Activated CD4-positive, alpha-beta T cell treated with anti-CD3 and anti-CD28 coated beads for 36 hours (primary cell): ENCODE measurements at regions not wholly inside any gene's neighbourhood (a gene's known extent, or its start where the extent isn't known, plus 50 kb on each side); places are given as distances from the start of the nearest gene placed in this dataset.
"Not testable (repeated sequence)": the region's sequence is repeated elsewhere in the genome, so short reads cannot be mapped to it uniquely, and the experiment has no call there.

Source experiments
- ATAC-seq: fragments of 200-7000 bp; cut with Tn5 transposase; one replicate; pipeline ENCODE4 v1.10.0; 2021; ENCODE audit warnings: mild to moderate bottlenecking, moderate library complexity
- CTCF ChIA-PET: fragments of 350-600 bp; sonication (Branson Sonifier 250); formaldehyde crosslinking; loops from one replicate; lab custom pipeline; 2021; ENCODE audit warnings: antibody characterized with exemption; lab: Charles Lee
- POLR2A ChIA-PET: fragments of 350-600 bp; sonication (Branson Sonifier 250); formaldehyde crosslinking; loops from one replicate; lab custom pipeline; 2021; ENCODE audit warnings: antibody characterized with exemption, inconsistent platforms; lab: Charles Lee
- DNase-seq: peaks from one replicate; pipeline ENCODE4 v3.0.0-alpha.2; 2020
- H3K27ac Mint-ChIP-seq: one replicate; pipeline ENCODE4 v1.8.0; 2021; ENCODE audit warnings: mixed read lengths
- H3K27me3 Mint-ChIP-seq: one replicate; pipeline ENCODE4 v1.8.0; 2021; ENCODE audit warnings: mixed read lengths
- H3K36me3 Mint-ChIP-seq: one replicate; pipeline ENCODE4 v1.8.0; 2021; ENCODE audit warnings: low read depth, mixed read lengths
- H3K4me1 Mint-ChIP-seq: one replicate; pipeline ENCODE4 v1.8.0; 2021; ENCODE audit warnings: mixed read lengths
- H3K4me3 Mint-ChIP-seq: one replicate; pipeline ENCODE4 v1.8.0; 2021; ENCODE audit warnings: mild to moderate bottlenecking, moderate library complexity, mixed read lengths
- H3K9me3 Mint-ChIP-seq: one replicate; pipeline ENCODE4 v1.8.0; 2021; ENCODE audit warnings: low read depth, mixed read lengths
- intact Hi-C, 2 experiments: fragments of 100-400 bp; cut with DNase I in 1 of 2; cut with micrococcal nuclease in 1 of 2; formaldehyde crosslinking; loops; one replicate each; pipeline versions ENCODE4 v1.14.2 to v1.15.1; 2022 to 2024; cut with DNase I, micrococcal nuclease

- no peak overlapping the region for H3K27ac Mint-ChIP-seq
- intact Hi-C loops: no loop called here
- H3K4me1 Mint-ChIP-seq: no peaks in the 10 kb centered on the region
Observed at GRCh38 chr17:21595086-21595485, 97.2 kb upstream of the KCNJ18 start.

DNA sequence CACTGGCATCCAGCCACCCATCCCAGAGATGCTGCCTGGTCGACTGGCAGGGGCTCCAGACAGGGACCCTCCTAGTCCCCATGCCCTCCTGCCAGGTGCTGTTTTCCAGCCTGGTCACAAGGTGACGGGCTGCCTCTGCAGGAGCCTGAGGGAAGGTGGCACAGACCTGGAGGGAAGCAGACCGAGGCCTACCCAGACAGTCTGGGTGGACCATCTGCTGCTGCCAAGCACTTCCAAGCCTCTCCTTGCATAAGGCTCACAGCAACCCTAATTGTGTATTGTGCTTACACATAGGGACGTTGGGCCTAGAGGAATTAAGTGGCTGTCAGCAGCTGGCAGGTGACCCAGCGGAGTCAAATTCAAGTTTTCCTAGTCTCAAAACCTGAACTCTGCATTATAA, 90.1 kb upstream of the KCNJ18 start:
- DNase-seq: no peak
- Mint-ChIP-seq H3K27ac (no peak overlapping the region), H3K9me3 (no peaks in the 10 kb centered on the region), H3K4me3 (no peak overlapping the region), H3K4me1 (no peaks in the 10 kb centered on the region), H3K27me3 (peaks cover 4% of the 10 kb centered on the region), H3K36me3 (no peaks in the 10 kb centered on the region)
- ChIA-PET CTCF (no interaction called here), POLR2A (no interaction called here)
- intact Hi-C loops: no loop called here
- ATAC-seq: no peak

More at GRCh38 chr17:21595086-21595485, 97.2 kb upstream of the KCNJ18 start:
- H3K4me3 Mint-ChIP-seq: no peak overlapping the region
- ChIA-PET POLR2A (no interaction called here), CTCF (no interaction called here)
- ATAC-seq: no peak
- no peaks in the 10 kb centered on the region for H3K9me3 Mint-ChIP-seq
- no peak for DNase-seq
- no peaks in the 10 kb centered on the region for H3K36me3 Mint-ChIP-seq
- peaks cover 12% of the 10 kb centered on the region for H3K27me3 Mint-ChIP-seq

DNA sequence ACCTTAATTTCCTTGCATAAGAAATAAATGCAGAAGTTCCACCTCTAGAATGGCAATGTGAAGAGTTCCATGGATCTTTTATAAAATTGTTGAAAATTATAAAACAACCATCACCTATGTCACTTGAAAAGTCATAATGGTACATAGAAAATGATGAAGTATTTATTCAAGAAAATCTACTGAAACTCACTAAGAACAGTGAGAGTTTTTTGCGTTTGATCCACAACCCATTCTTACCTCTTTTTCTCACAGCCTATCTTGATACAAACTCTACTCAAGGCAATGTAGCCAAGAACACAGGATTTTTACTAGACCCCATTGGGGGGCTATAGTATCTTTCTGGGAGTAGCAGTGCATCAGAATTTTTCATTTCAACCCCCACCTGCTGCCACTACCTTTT, 89.0 kb upstream of the KCNJ18 start:
- DNase-seq, H3K27me3 Mint-ChIP-seq, H3K4me1 Mint-ChIP-seq, ATAC-seq, H3K4me3 Mint-ChIP-seq, POLR2A ChIA-PET, H3K9me3 Mint-ChIP-seq, CTCF ChIA-PET, intact Hi-C loops, H3K36me3 Mint-ChIP-seq, H3K27ac Mint-ChIP-seq: not testable (repeated sequence)

GRCh38 chr17:21611443-21611842, 80.9 kb upstream of the KCNJ18 start:
- H3K27ac Mint-ChIP-seq, H3K36me3 Mint-ChIP-seq, intact Hi-C loops, CTCF ChIA-PET, H3K4me1 Mint-ChIP-seq, H3K27me3 Mint-ChIP-seq, DNase-seq, ATAC-seq, H3K4me3 Mint-ChIP-seq, POLR2A ChIA-PET, H3K9me3 Mint-ChIP-seq: not testable (repeated sequence)

DNA sequence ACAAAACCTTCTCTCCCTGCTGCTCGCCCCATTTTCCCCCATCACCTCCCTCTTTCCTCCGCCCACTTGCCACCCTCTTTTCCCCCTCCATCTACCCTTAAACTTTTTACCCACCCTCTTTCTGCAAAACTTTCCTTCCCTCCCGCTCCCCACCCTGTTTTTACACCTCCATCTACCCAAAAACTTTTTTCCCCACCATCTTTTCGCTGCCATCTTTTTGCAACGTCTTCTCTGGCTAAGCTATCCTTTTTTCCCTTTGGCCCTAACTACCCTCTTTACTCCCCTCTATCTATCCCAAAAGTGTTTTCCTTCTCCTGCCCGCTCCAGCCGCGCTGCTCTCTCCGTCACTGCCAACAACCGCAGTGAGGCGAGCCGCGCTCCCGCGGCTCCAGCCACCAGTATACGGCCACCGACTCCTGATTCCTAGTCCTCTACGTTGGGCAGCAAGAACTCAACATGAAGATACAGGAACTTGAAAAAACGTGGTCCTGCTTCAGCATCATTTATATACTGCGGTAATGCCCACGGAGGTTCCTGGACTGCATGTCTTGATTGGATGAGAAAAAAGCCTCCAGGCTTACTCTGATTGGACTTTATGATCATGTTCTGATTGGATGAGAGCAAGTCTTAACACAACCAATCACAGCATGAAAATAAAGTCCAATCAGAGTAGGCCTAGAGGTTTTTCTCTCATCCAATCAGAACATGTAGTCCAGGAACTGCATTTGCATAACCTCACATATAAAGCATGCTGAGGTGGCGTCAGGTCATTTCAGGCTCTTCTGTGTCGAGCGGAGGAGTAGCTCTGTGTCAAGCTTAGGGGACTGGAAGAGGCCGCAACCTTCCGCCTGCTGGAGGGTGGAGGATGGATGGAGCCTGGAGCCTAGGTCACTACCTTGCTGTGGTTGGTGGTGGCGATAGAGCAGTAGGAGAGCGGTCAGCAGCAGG, 79.9 kb upstream of the KCNJ18 start:
- H3K4me3 Mint-ChIP-seq, H3K27me3 Mint-ChIP-seq, H3K27ac Mint-ChIP-seq, H3K9me3 Mint-ChIP-seq, POLR2A ChIA-PET, H3K4me1 Mint-ChIP-seq, CTCF ChIA-PET, H3K36me3 Mint-ChIP-seq, DNase-seq, intact Hi-C loops, ATAC-seq: not testable (repeated sequence)

DNA sequence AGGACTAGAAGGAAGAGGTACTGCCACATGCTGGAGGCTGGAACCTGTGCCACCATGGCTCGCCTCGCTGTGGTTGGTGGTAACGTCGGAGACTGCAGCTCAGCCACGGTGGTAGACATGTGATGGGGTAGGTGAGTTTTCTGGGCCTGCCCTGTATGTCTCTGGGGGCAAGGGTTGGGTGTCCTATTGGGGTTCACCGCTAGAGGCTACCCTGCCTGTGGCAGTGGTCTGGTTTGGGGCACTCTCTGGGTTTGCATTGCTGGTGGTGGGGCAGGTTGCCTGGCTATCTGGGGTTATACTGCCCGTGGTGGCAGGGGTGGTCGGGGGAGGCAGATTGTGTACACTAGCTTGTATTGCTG, 79.3 kb upstream of the KCNJ18 start:
- no peak for DNase-seq
- ChIA-PET CTCF (no interaction called here), POLR2A (no interaction called here)
- no peak overlapping the region for H3K27ac Mint-ChIP-seq
- H3K4me1 Mint-ChIP-seq: no peaks in the 10 kb centered on the region
- ATAC-seq: no peak
- H3K36me3 Mint-ChIP-seq: no peaks in the 10 kb centered on the region
- no peaks in the 10 kb centered on the region for H3K9me3 Mint-ChIP-seq
- intact Hi-C loops: no loop called here
- peaks cover 7% of the 10 kb centered on the region for H3K27me3 Mint-ChIP-seq
- H3K4me3 Mint-ChIP-seq: no peak overlapping the region

- H3K4me1 Mint-ChIP-seq, CTCF ChIA-PET, H3K27me3 Mint-ChIP-seq, intact Hi-C loops, DNase-seq, H3K4me3 Mint-ChIP-seq, H3K27ac Mint-ChIP-seq, H3K9me3 Mint-ChIP-seq, H3K36me3 Mint-ChIP-seq, POLR2A ChIA-PET, ATAC-seq: not testable (repeated sequence)
Observed at GRCh38 chr17:21626987-21627386, 65.3 kb upstream of the KCNJ18 start.
